ENCODE measurements at regions not wholly inside any gene's neighbourhood (a gene's known extent, or its start where the extent isn't known, plus 50 kb on each side); places are given as distances from the start of the nearest gene placed in this dataset.

- ATAC-seq (ENCODE audit: low read depth in 2 of 2) = no peak
These were observed 1150.1 kb downstream of the BRD1 start for GRCh38 chr22:48677621-48678020.

DNA sequence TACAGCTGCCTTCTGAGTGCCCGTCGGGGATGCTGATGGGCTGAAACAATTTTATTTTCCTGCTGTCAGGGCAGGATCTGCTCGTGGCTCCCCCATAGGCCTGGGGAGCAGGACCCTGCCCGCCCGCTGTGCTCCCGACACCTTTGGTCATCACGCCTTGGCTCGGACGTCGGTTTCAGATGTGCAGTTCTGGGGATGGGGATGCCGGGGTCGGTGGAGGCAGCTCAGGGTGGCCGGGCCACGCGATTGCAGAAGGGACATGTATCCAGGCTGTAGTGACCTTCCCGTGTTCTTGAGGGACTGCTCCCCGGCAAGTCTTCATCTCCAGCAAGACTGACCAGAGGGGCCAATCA lies 1150.5 kb downstream of the BRD1 start:
- Histone ChIP-seq H3K36me3 (ENCODE audit: control insufficient read depth, insufficient read depth, low read length) (no peaks in the 10 kb centered on the region), H3K4me3 (ENCODE audit: low read depth, low read length) (no peak overlapping the region), H3K9me3 (ENCODE audit: control insufficient read depth in 2 of 2, low read length in 2 of 2) (peaks cover 4 to 12% of the 10 kb centered on the region in 2 experiments), H3K27me3 (ENCODE audit: control insufficient read depth, insufficient read depth, low read length) (no peaks in the 10 kb centered on the region), H3K4me1 (ENCODE audit: control insufficient read depth, insufficient read depth, low read length, poor library complexity, severe bottlenecking) (no peaks in the 10 kb centered on the region), H3K27ac (ENCODE audit: insufficient read depth, low read length, poor library complexity, severe bottlenecking) (no peak overlapping the region)
- ATAC-seq (ENCODE audit: low read depth in 2 of 2) (no peak), DNase-seq (no peak)
- H3K27me3 Mint-ChIP-seq = no peaks in the 10 kb centered on the region
- no peak overlapping the region for H3K4me3 Mint-ChIP-seq
- no peak overlapping the region for H3K27ac Mint-ChIP-seq
- no peaks in the 10 kb centered on the region for H3K4me1 Mint-ChIP-seq
- H3K9me3 Mint-ChIP-seq = peaks cover 0 to 11% (median 2%) of the 10 kb centered on the region in 7 donors
- H3K36me3 Mint-ChIP-seq = no peaks in the 10 kb centered on the region

More at GRCh38 chr22:48677621-48678020, 1150.1 kb downstream of the BRD1 start:
- Histone ChIP-seq H3K4me1 (ENCODE audit: control insufficient read depth, insufficient read depth, low read length, poor library complexity, severe bottlenecking) (no peaks in the 10 kb centered on the region), H3K9me3 (ENCODE audit: control insufficient read depth in 2 of 2, low read length in 2 of 2) (peaks cover under 1 to 7% of the 10 kb centered on the region in 2 experiments), H3K36me3 (ENCODE audit: control insufficient read depth, insufficient read depth, low read length) (no peaks in the 10 kb centered on the region), H3K27ac (ENCODE audit: insufficient read depth, low read length, poor library complexity, severe bottlenecking) (no peak overlapping the region), H3K4me3 (ENCODE audit: low read depth, low read length) (no peak overlapping the region), H3K27me3 (ENCODE audit: control insufficient read depth, insufficient read depth, low read length) (no peaks in the 10 kb centered on the region)
- H3K27ac Mint-ChIP-seq = no peak overlapping the region
- H3K36me3 Mint-ChIP-seq = no peaks in the 10 kb centered on the region
- H3K9me3 Mint-ChIP-seq = peaks cover 0 to 7% (median under 1%) of the 10 kb centered on the region in 7 donors
- no peaks in the 10 kb centered on the region for H3K4me1 Mint-ChIP-seq
- H3K27me3 Mint-ChIP-seq = no peaks in the 10 kb centered on the region
- DNase-seq = no peak
- H3K4me3 Mint-ChIP-seq = no peak overlapping the region

DNA sequence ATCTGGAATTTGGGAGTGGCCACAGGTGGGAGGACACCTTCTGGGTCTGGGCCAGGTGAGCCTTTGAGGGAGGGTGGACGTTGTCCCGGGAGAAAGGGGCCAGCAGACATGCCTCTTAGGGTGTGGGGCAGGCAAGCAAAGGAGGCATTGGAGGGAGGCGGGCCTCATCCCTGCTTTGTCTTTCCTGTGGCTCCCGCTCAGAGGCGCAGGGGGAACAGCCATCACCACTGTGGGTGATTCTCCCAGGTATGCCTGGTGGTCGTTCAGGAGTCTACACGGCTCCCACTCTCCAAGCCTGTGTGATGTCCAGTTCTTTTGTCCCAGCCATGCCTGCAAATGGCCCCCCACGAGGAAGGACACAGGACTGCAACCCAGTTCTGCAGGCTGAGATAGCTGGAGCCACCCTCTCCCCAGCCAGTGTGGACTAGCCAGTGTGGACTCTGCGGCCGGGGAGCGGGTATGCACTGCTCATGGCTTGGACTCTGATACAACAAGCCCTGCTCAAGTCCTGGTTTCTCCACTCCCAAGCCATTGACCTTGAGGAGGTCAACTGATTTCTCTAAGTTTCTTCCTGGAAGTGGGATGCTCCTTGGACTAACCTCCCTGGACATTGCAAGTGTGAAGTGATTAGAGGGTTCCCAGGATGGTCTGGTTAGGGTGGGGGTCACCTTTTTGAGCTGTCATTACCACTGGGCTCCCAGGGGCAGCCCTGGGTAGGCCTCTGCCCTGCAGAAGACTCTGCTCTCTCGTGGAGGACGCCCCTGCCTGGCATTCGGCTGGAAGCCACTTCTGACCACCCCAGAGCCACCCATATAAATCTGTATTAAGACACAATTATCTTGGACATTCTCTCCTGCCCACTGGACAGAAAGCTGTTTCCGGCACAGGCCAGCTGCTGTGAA lies 1151.2 kb downstream of the BRD1 start:
- Histone ChIP-seq H3K36me3 (ENCODE audit: control insufficient read depth, insufficient read depth, low read length) (no peaks in the 10 kb centered on the region), H3K4me3 (ENCODE audit: low read depth, low read length) (no peak overlapping the region), H3K27me3 (ENCODE audit: control insufficient read depth, insufficient read depth, low read length) (no peaks in the 10 kb centered on the region), H3K9me3 (ENCODE audit: control insufficient read depth in 2 of 2, low read length in 2 of 2) (peaks cover 4 to 14% of the 10 kb centered on the region in 2 experiments), H3K4me1 (ENCODE audit: control insufficient read depth, insufficient read depth, low read length, poor library complexity, severe bottlenecking) (no peaks in the 10 kb centered on the region), H3K27ac (ENCODE audit: insufficient read depth, low read length, poor library complexity, severe bottlenecking) (no peak overlapping the region)
- no peaks in the 10 kb centered on the region for H3K4me1 Mint-ChIP-seq
- no peak for ATAC-seq (ENCODE audit: low read depth in 2 of 2)
- no peak overlapping the region for H3K27ac Mint-ChIP-seq
- H3K36me3 Mint-ChIP-seq = no peaks in the 10 kb centered on the region
- H3K27me3 Mint-ChIP-seq = no peaks in the 10 kb centered on the region
- H3K9me3 Mint-ChIP-seq = peaks cover 0 to 16% (median 7%) of the 10 kb centered on the region in 7 donors
- no peak overlapping the region for H3K4me3 Mint-ChIP-seq
- DNase-seq = no peak

GRCh38 chr22:48675830-48676145 lies 1151.9 kb downstream of the BRD1 start:
- ATAC-seq (ENCODE audit: low read depth in 2 of 2) (no peak), DNase-seq (no peak)
- Histone ChIP-seq H3K4me3 (ENCODE audit: low read depth, low read length) (no peak overlapping the region), H3K27ac (ENCODE audit: insufficient read depth, low read length, poor library complexity, severe bottlenecking) (no peak overlapping the region), H3K27me3 (ENCODE audit: control insufficient read depth, insufficient read depth, low read length) (no peaks in the 10 kb centered on the region), H3K36me3 (ENCODE audit: control insufficient read depth, insufficient read depth, low read length) (no peaks in the 10 kb centered on the region), H3K9me3 (ENCODE audit: control insufficient read depth in 2 of 2, low read length in 2 of 2) (peaks cover 4 to 14% of the 10 kb centered on the region in 2 experiments), H3K4me1 (ENCODE audit: control insufficient read depth, insufficient read depth, low read length, poor library complexity, severe bottlenecking) (no peaks in the 10 kb centered on the region)
- H3K9me3 Mint-ChIP-seq = peaks cover 0 to 16% (median 7%) of the 10 kb centered on the region in 7 donors
- no peaks in the 10 kb centered on the region for H3K4me1 Mint-ChIP-seq
- no peaks in the 10 kb centered on the region for H3K36me3 Mint-ChIP-seq
- no peak overlapping the region for H3K4me3 Mint-ChIP-seq
- H3K27ac Mint-ChIP-seq = no peak overlapping the region
- no peaks in the 10 kb centered on the region for H3K27me3 Mint-ChIP-seq

- Mint-ChIP-seq H3K36me3 (no peaks in the 10 kb centered on the region), H3K27me3 (no peaks in the 10 kb centered on the region), H3K4me1 (no peaks in the 10 kb centered on the region), H3K27ac (no peak overlapping the region), H3K9me3 (peaks cover 0 to 16% (median 7%) of the 10 kb centered on the region in 7 donors), H3K4me3 (no peak overlapping the region)
- no peak for DNase-seq
- Histone ChIP-seq H3K36me3 (ENCODE audit: control insufficient read depth, insufficient read depth, low read length) (no peaks in the 10 kb centered on the region), H3K4me1 (ENCODE audit: control insufficient read depth, insufficient read depth, low read length, poor library complexity, severe bottlenecking) (no peaks in the 10 kb centered on the region), H3K4me3 (ENCODE audit: low read depth, low read length) (no peak overlapping the region), H3K9me3 (ENCODE audit: control insufficient read depth in 2 of 2, low read length in 2 of 2) (peaks cover 4 to 14% of the 10 kb centered on the region in 2 experiments), H3K27me3 (ENCODE audit: control insufficient read depth, insufficient read depth, low read length) (no peaks in the 10 kb centered on the region), H3K27ac (ENCODE audit: insufficient read depth, low read length, poor library complexity, severe bottlenecking) (no peak overlapping the region)
- no peak for ATAC-seq (ENCODE audit: low read depth in 2 of 2)
These were observed 1152.4 kb downstream of the BRD1 start for GRCh38 chr22:48675141-48675829.

DNA sequence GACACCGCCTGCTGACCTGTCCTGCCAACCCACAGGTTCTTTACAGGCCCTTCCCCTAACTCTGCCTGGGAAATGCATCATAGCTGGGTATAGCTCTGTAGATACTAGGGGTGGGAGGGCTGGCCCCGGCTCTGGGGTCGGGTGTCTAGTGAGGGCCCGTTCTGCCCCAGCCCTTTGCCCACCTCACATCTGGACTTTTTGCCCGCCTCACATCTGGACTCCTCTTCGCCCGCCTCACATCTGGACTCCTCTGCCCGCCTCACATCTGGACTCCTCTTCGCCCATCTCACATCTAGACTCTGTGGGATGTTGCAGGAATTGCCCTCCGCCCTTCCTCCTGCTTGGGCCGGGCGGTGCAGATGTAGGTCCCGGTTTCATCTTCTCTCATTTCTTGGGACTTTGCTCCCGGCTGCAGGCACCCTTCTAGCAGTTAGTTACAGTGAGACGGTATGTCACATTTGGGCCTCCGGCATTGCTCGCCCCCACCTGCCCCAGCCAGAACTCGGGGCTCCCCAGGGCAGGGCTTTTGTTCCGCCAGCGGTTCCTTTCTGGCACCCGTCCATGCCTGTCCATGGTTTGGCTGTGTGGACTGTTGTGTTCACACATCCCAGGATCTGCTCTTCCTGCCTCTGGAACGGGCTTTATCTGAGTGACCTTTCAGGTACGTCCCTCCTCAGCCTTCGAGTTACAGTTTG lies 1153.7 kb downstream of the BRD1 start:
- no peak for DNase-seq
- no peaks in the 10 kb centered on the region for H3K27me3 ChIP-seq (ENCODE audit: control insufficient read depth, insufficient read depth, low read length)
- no peak for ATAC-seq (ENCODE audit: low read depth in 2 of 2)
- Mint-ChIP-seq H3K27ac (no peak overlapping the region), H3K9me3 (peaks cover 0 to 16% (median 7%) of the 10 kb centered on the region in 7 donors), H3K4me3 (no peak overlapping the region), H3K27me3 (no peaks in the 10 kb centered on the region), H3K36me3 (no peaks in the 10 kb centered on the region), H3K4me1 (no peaks in the 10 kb centered on the region)
- no peaks in the 10 kb centered on the region for H3K36me3 ChIP-seq (ENCODE audit: control insufficient read depth, insufficient read depth, low read length)
- no peak overlapping the region for H3K27ac ChIP-seq (ENCODE audit: insufficient read depth, low read length, poor library complexity, severe bottlenecking)
- peaks cover 4 to 14% of the 10 kb centered on the region in 2 experiments for H3K9me3 ChIP-seq (ENCODE audit: control insufficient read depth in 2 of 2, low read length in 2 of 2)
- H3K4me3 ChIP-seq (ENCODE audit: low read depth, low read length) = no peak overlapping the region
- H3K4me1 ChIP-seq (ENCODE audit: control insufficient read depth, insufficient read depth, low read length, poor library complexity, severe bottlenecking) = no peaks in the 10 kb centered on the region

DNA sequence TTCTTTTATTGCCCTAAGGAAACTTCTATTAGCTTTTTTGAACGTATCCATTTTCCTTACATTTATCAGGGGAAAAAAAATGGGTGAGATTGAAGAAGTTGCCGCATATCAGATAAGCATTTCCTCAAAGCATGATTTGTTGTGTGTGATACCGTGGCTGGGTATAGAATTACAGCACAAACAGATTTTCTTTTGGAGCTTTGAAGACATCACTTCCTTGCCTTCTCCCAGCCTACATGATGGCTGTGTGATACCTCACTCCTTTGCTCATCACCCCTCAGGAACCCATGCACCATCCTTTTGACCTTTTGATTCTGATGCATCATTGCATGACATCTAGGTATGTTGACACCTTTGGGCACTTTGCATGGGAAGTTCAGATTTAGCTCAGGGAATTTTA lies 1155.3 kb downstream of the BRD1 start:
- DNase-seq = no peak
- no peaks in the 10 kb centered on the region for H3K4me1 ChIP-seq (ENCODE audit: control insufficient read depth, insufficient read depth, low read length, poor library complexity, severe bottlenecking)
- no peak overlapping the region for H3K27ac Mint-ChIP-seq
- H3K27me3 Mint-ChIP-seq = no peaks in the 10 kb centered on the region
- no peak overlapping the region for H3K4me3 ChIP-seq (ENCODE audit: low read depth, low read length)
- H3K36me3 ChIP-seq (ENCODE audit: control insufficient read depth, insufficient read depth, low read length) = no peaks in the 10 kb centered on the region
- no peaks in the 10 kb centered on the region for H3K36me3 Mint-ChIP-seq
- H3K27ac ChIP-seq (ENCODE audit: insufficient read depth, low read length, poor library complexity, severe bottlenecking) = no peak overlapping the region
- no peak for ATAC-seq (ENCODE audit: low read depth in 2 of 2)
- H3K4me1 Mint-ChIP-seq = no peaks in the 10 kb centered on the region
- peaks cover 4 to 14% of the 10 kb centered on the region in 2 experiments for H3K9me3 ChIP-seq (ENCODE audit: control insufficient read depth in 2 of 2, low read length in 2 of 2)
- H3K4me3 Mint-ChIP-seq = no peak overlapping the region
- peaks cover 0 to 16% (median 7%) of the 10 kb centered on the region in 7 donors for H3K9me3 Mint-ChIP-seq
- H3K27me3 ChIP-seq (ENCODE audit: control insufficient read depth, insufficient read depth, low read length) = no peaks in the 10 kb centered on the region
